ENCODE measurements at regions not wholly inside any gene's neighbourhood (a gene's known extent, or its start where the extent isn't known, plus 50 kb on each side); places are given as distances from the start of the nearest gene placed in this dataset.

GRCh38 chr11:134702827-134703226 is 290.8 kb upstream of the B3GAT1 start:
- FAIRE-seq = no peak
- WGBS, 2 experiments (ENCODE audit: extremely low coverage in 1 of 2, insufficient coverage in 1 of 2, insufficient read length in 1 of 2, insufficient replicate concordance in 2 of 2, low coverage in 1 of 2, low lambda C conversion rate in 2 of 2, missing lambda C conversion rate in 1 of 2) = 97% methylated on average over 5 of the region's 5 CpGs; no CpG with 5 or more reads in 1 of the 2 experiments
- Histone ChIP-seq H3K4ac (replicated peaks; ENCODE audit: insufficient read length, low read depth, low read length) (no peak overlapping the region), H2BK5ac (ENCODE audit: low read depth, low read length) (no peak overlapping the region), H3K56ac (replicated peaks; ENCODE audit: insufficient read length, low read depth, low read length) (no peak overlapping the region), H4K5ac (ENCODE audit: insufficient read length, low read depth, low read length) (no peak overlapping the region), H2BK12ac (ENCODE audit: low read depth, low read length) (no peak overlapping the region), H3K36me3 (ENCODE audit: control insufficient read depth in 2 of 4, insufficient read depth in 4 of 4, low read length in 3 of 4) (no peaks in the 10 kb centered on the region), H3K9ac (replicated peaks in 1 of 4; ENCODE audit: extremely low read depth in 1 of 4, low read depth in 3 of 4, low read length in 3 of 4) (no peak overlapping the region), H2BK20ac (ENCODE audit: low read length) (no peak overlapping the region), H4K20me1 (replicated peaks in 1 of 2; ENCODE audit: control insufficient read depth in 1 of 2, insufficient read depth in 2 of 2, low read length in 2 of 2) (no peaks in the 10 kb centered on the region), H2AK5ac (ENCODE audit: low read depth, low read length) (no peak overlapping the region), H3K23me2 (ENCODE audit: low read depth, low read length) (no peaks in the 10 kb centered on the region), H2BK120ac (replicated peaks; ENCODE audit: low read depth, low read length) (no peak overlapping the region), H4K8ac (ENCODE audit: extremely low read depth, insufficient read depth, low read length) (no peak overlapping the region), H3K4me3 (ENCODE audit: extremely low read depth in 1 of 4, insufficient read depth in 2 of 4, low read depth in 3 of 4, low read length in 4 of 4) (no peak overlapping the region), H3K4me2 (ENCODE audit: insufficient read depth in 1 of 2, low read depth in 2 of 2, low read length in 2 of 2) (no peak overlapping the region), H3K27me3 (replicated peaks in 1 of 4; ENCODE audit: control insufficient read depth in 3 of 4, extremely low read depth in 1 of 4, insufficient read depth in 3 of 4, low read length in 3 of 4) (0 out of 7 replicates have a peak, but pooled peaks cover 0 to 2% (median 0%) of the 10 kb centered on the region in 4 experiments), H3K9me3 (ENCODE audit: insufficient read depth in 2 of 2, low read depth in 1 of 2, low read length in 1 of 2) (no peaks in the 10 kb centered on the region), H3K23ac (ENCODE audit: insufficient read length) (no peak overlapping the region), H2BK15ac (ENCODE audit: low read length) (no peak overlapping the region), H3K18ac (ENCODE audit: extremely low read depth, low read length) (no peak overlapping the region), H3K14ac (ENCODE audit: insufficient read length) (no peak overlapping the region), H3K79me1 (ENCODE audit: low read depth, low read length) (no peaks in the 10 kb centered on the region), H3K27ac (ENCODE audit: low read depth, low read length) (no peak overlapping the region), H3K4me1 (replicated peaks in 1 of 4; ENCODE audit: control insufficient read depth in 3 of 4, insufficient read depth in 4 of 4, low read length in 3 of 4) (no peaks in the 10 kb centered on the region), H3K79me2 (ENCODE audit: control insufficient read depth in 1 of 2, insufficient read depth in 2 of 2, low read length in 2 of 2) (no peaks in the 10 kb centered on the region), H2AFZ (ENCODE audit: low read length) (no peak overlapping the region), H4K91ac (replicated peaks; ENCODE audit: insufficient read length, low read length) (no peak overlapping the region)
- TF ChIP-seq CBX8 (IDR thresholded peaks at IDR 0.05; ENCODE audit: borderline replicate concordance, low read depth, low read length) (no peak), TEAD4 (IDR thresholded peaks at IDR 0.05; ENCODE audit: low read depth, low read length) (no peak), RFX5 (IDR thresholded peaks at IDR 0.05; ENCODE audit: borderline replicate concordance, low read depth, low read length) (no peak), KDM1A (IDR thresholded peaks at IDR 0.05; ENCODE audit: borderline replicate concordance, low read length) (no peak), SP1 (IDR thresholded peaks at IDR 0.05; ENCODE audit: low read depth, low read length) (no peak)
- TF ChIP-seq, protein P1, sequence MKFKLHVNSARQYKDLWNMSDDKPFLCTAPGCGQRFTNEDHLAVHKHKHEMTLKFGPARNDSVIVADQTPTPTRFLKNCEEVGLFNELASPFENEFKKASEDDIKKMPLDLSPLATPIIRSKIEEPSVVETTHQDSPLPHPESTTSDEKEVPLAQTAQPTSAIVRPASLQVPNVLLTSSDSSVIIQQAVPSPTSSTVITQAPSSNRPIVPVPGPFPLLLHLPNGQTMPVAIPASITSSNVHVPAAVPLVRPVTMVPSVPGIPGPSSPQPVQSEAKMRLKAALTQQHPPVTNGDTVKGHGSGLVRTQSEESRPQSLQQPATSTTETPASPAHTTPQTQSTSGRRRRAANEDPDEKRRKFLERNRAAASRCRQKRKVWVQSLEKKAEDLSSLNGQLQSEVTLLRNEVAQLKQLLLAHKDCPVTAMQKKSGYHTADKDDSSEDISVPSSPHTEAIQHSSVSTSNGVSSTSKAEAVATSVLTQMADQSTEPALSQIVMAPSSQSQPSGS (IDR thresholded peaks at IDR 0.05; ENCODE audit: low read length) = no peak
- no peak for DNase-seq (ENCODE audit: low read depth in 1 of 2, low spot score in 2 of 2)
- ChIA-PET POLR2A (ENCODE audit: partially characterized antibody) (no interaction called here), CTCF (ENCODE audit: partially characterized antibody) (interaction anchor here (1.1 kb wide), 1 partner anchor 24 kb away, joined by 3 read pairs; no protein-coding TSS in a partner anchor)
